Activated CD4-positive, alpha-beta T cell treated with anti-CD3 and anti-CD28 coated beads, Interleukin-2, amount 50 U/mL, for 4 hours (primary cell): ENCODE measurements at regions not wholly inside any gene's neighbourhood (a gene's known extent, or its start where the extent isn't known, plus 50 kb on each side); places are given as distances from the start of the nearest gene placed in this dataset.

Experiments
- DNase-seq, 2 experiments: peaks; one replicate each; pipeline ENCODE4 v3.0.0-alpha.2; 2020

- peak; percentile 44 for DNase-seq
These were observed 52.7 kb upstream of the CTLA4 start for GRCh38 chr2:203814661-203815540.

GRCh38 chr2:203815541-203815898 lies 52.1 kb upstream of the CTLA4 start:
- no peak for DNase-seq

GRCh38 chr2:203817147-203817546 lies 50.4 kb upstream of the CTLA4 start:
- no peak for DNase-seq
